NT2/D1 (cell line): ENCODE measurements at regions not wholly inside any gene's neighbourhood (a gene's known extent, or its start where the extent isn't known, plus 50 kb on each side); places are given as distances from the start of the nearest gene placed in this dataset.

Source experiments
- DNase-seq: peaks from one replicate; pipeline ENCODE4 v3.0.0-alpha.2; 2011; ENCODE audit warnings: low read depth, low spot score
- H3K27me3 ChIP-seq: 2 replicates; pipeline ENCODE4 v1.6.0; 2011; ENCODE audit warnings: mild to moderate bottlenecking; ENCODE audit not compliant: insufficient read length, insufficient read depth
- H3K36me3 ChIP-seq: 2 replicates; pipeline ENCODE4 v1.6.1; 2011; ENCODE audit warnings: mild to moderate bottlenecking, low read length, mixed read lengths; ENCODE audit not compliant: insufficient read depth, insufficient read length
- H3K4me1 ChIP-seq: 2 replicates; pipeline ENCODE4 v1.5.1; 2011; ENCODE audit not compliant: insufficient read depth, insufficient read length
- H3K4me3 ChIP-seq: 2 replicates; pipeline ENCODE4 v1.5.1; 2011; ENCODE audit warnings: low read depth; ENCODE audit not compliant: insufficient read length
- H3K9ac ChIP-seq: 2 replicates; pipeline ENCODE4 v1.6.0; 2011; ENCODE audit warnings: low read depth; ENCODE audit not compliant: insufficient read length
- H3K9me3 ChIP-seq: 2 replicates; pipeline ENCODE4 v1.5.1; 2011; ENCODE audit warnings: mild to moderate bottlenecking, low read length; ENCODE audit not compliant: insufficient read depth
- SUZ12 ChIP-seq: IDR thresholded peaks from 2 replicates; pipeline ENCODE4 v1.6.1; 2011; ENCODE audit not compliant: insufficient read length, insufficient read depth; ENCODE audit errors: extremely low read depth
- YY1 ChIP-seq: IDR thresholded peaks from 2 replicates; pipeline ENCODE4 v1.6.1; 2011; ENCODE audit not compliant: insufficient read length, insufficient read depth
- ZNF274 ChIP-seq: IDR thresholded peaks from 2 replicates; pipeline ENCODE4 v1.6.1; 2011; ENCODE audit warnings: mild to moderate bottlenecking, low read depth, low read length

- Histone ChIP-seq H3K4me3 (no peak overlapping the region), H3K36me3 (no peaks in the 10 kb centered on the region), H3K27me3 (no peaks in the 10 kb centered on the region), H3K9me3 (no peaks in the 10 kb centered on the region), H3K9ac (no peak overlapping the region), H3K4me1 (no peaks in the 10 kb centered on the region)
- TF ChIP-seq YY1 = no peak
- no peak for TF ChIP-seq SUZ12
- no peak for TF ChIP-seq ZNF274
- DNase-seq = no peak
Observed at GRCh38 chr9:69955536-69956355, 87.9 kb upstream of the MAMDC2 start.

GRCh38 chr9:69961843-69962242, 81.8 kb upstream of the MAMDC2 start:
- Histone ChIP-seq H3K9ac (no peak overlapping the region), H3K36me3 (no peaks in the 10 kb centered on the region), H3K9me3 (no peaks in the 10 kb centered on the region), H3K27me3 (no peaks in the 10 kb centered on the region), H3K4me3 (no peak overlapping the region), H3K4me1 (peaks cover 4% of the 10 kb centered on the region)
- DNase-seq = no peak
- no peak for TF ChIP-seq ZNF274
- no peak for TF ChIP-seq YY1
- TF ChIP-seq SUZ12 = no peak

GRCh38 chr9:69963803-69964202, 79.8 kb upstream of the MAMDC2 start:
- DNase-seq = no peak
- H3K4me3 ChIP-seq = no peak overlapping the region
- TF ChIP-seq YY1 (no peak), SUZ12 (no peak), ZNF274 (no peak)

GRCh38 chr9:69964446-69964845, 79.2 kb upstream of the MAMDC2 start:
- no peaks in the 10 kb centered on the region for H3K36me3 ChIP-seq
- H3K4me1 ChIP-seq = peaks cover 4% of the 10 kb centered on the region
- H3K9me3 ChIP-seq = no peaks in the 10 kb centered on the region
- DNase-seq = no peak
- H3K4me3 ChIP-seq = no peak overlapping the region
- TF ChIP-seq SUZ12 (no peak), YY1 (no peak)
- no peaks in the 10 kb centered on the region for H3K27me3 ChIP-seq
- no peak overlapping the region for H3K9ac ChIP-seq

More at GRCh38 chr9:69963803-69964202, 79.8 kb upstream of the MAMDC2 start:
- Histone ChIP-seq H3K9me3 (no peaks in the 10 kb centered on the region), H3K36me3 (no peaks in the 10 kb centered on the region), H3K27me3 (no peaks in the 10 kb centered on the region), H3K4me1 (peaks cover 4% of the 10 kb centered on the region), H3K9ac (no peak overlapping the region)

GRCh38 chr9:69965416-69966145, 78.1 kb upstream of the MAMDC2 start:
- Histone ChIP-seq H3K4me1 (peaks cover 6% of the 10 kb centered on the region), H3K9me3 (no peaks in the 10 kb centered on the region), H3K27me3 (no peaks in the 10 kb centered on the region), H3K4me3 (no peak overlapping the region), H3K9ac (no peak overlapping the region), H3K36me3 (no peaks in the 10 kb centered on the region)
- DNase-seq = no peak
- TF ChIP-seq SUZ12 (no peak), YY1 (no peak), ZNF274 (no peak)

- Histone ChIP-seq H3K4me1 (peaks cover 6% of the 10 kb centered on the region), H3K9me3 (no peaks in the 10 kb centered on the region)
- no peak for DNase-seq
Observed at GRCh38 chr9:69967344-69967743, 76.3 kb upstream of the MAMDC2 start.

GRCh38 chr9:69970001-69970533, 73.6 kb upstream of the MAMDC2 start:
- Histone ChIP-seq H3K9me3 (no peaks in the 10 kb centered on the region), H3K4me3 (no peak overlapping the region), H3K9ac (no peak overlapping the region), H3K36me3 (no peaks in the 10 kb centered on the region), H3K27me3 (no peaks in the 10 kb centered on the region), H3K4me1 (peaks cover 2% of the 10 kb centered on the region)
- TF ChIP-seq SUZ12 (no peak), ZNF274 (no peak), YY1 (no peak)
- DNase-seq = no peak

More at GRCh38 chr9:69967344-69967743, 76.3 kb upstream of the MAMDC2 start:
- TF ChIP-seq ZNF274 = no peak
- TF ChIP-seq SUZ12 = no peak
- TF ChIP-seq YY1 = no peak
- Histone ChIP-seq H3K27me3 (no peaks in the 10 kb centered on the region), H3K4me3 (no peak overlapping the region), H3K36me3 (no peaks in the 10 kb centered on the region), H3K9ac (no peak overlapping the region)
